ENCODE measurements at regions not wholly inside any gene's neighbourhood (a gene's known extent, or its start where the extent isn't known, plus 50 kb on each side); places are given as distances from the start of the nearest gene placed in this dataset.

- peak; percentile 20; the same call in 1 of the 2 replicates for TF ChIP-seq RAD21 (IDR thresholded peaks at IDR 0.05; ENCODE audit: low read depth)
- TF ChIP-seq TCF12 (IDR thresholded peaks at IDR 0.05; ENCODE audit: low read depth) = no peak
- TF ChIP-seq ZBTB7A (IDR thresholded peaks at IDR 0.05; ENCODE audit: low read depth) = no peak
These were observed 64.5 kb upstream of the RBFOX1 start for GRCh38 chr16:7268182-7268581.

DNA sequence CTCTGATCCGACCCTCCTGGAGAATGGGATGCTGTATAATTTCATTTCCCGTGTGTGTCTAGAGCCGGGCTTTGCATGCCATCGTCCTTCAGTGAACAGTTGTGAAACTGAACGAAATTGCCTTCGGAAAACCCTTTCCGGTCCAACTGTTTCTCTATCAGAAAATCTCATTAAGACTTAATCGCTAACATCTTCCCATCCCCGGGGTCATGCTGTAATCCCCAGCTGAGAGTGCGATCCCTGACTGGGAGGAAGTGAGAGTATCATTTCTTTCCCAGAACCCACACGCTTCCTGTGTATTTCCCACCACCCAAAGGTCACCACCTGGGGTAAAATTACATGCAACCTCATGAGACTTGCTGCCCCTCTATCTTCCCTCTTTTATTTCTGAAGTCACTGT lies 75.6 kb upstream of the RBFOX1 start:
- TF ChIP-seq YY1 (IDR thresholded peaks at IDR 0.05; ENCODE audit: low read depth) (no peak), CREB1 (IDR thresholded peaks at IDR 0.05; ENCODE audit: low read depth) (no peak)
- TF ChIP-seq, protein P1, sequence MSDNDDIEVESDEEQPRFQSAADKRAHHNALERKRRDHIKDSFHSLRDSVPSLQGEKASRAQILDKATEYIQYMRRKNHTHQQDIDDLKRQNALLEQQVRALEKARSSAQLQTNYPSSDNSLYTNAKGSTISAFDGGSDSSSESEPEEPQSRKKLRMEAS (IDR thresholded peaks at IDR 0.05) = no peak

DNA sequence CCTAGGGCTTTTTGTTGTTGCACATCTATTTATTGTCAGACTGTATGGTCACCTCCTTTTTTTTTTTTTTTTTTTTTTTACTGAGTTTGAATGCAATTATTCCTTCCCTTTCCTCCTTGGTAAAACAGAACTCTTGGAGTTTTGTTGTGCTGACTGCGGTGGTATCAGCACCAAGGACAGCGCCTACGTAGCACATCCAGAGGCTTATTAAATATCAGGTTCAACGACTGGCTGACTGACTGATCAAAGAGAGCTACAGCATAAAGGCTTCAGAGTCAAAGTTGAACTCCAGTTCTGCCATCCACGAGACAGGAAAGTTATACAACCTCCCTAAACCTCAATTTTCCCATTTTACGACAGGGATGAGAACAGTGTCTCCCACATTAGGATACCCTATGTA lies 86.1 kb upstream of the RBFOX1 start:
- TF ChIP-seq REST (IDR thresholded peaks at IDR 0.05; ENCODE audit: low read depth) (peak; percentile 81), ZBTB7A (IDR thresholded peaks at IDR 0.05; ENCODE audit: low read depth) (no peak)

GRCh38 chr16:7239547-7239946 lies 93.1 kb upstream of the RBFOX1 start:
- TF ChIP-seq REST (IDR thresholded peaks at IDR 0.05; ENCODE audit: low read depth) (no peak), RAD21 (IDR thresholded peaks at IDR 0.05; ENCODE audit: low read depth) (no peak), EP300 (IDR thresholded peaks at IDR 0.05; ENCODE audit: borderline replicate concordance) (no peak), ZBTB7A (IDR thresholded peaks at IDR 0.05; ENCODE audit: low read depth) (no peak), FOXM1 (IDR thresholded peaks at IDR 0.05; ENCODE audit: borderline replicate concordance, low read depth) (no peak), TAF1 (IDR thresholded peaks at IDR 0.05; ENCODE audit: low read depth) (no peak), CEBPB (IDR thresholded peaks at IDR 0.05) (no peak), EGR1 (IDR thresholded peaks at IDR 0.05) (no peak), YY1 (IDR thresholded peaks at IDR 0.05; ENCODE audit: low read depth) (no peak), NFIC (IDR thresholded peaks at IDR 0.05) (no peak), TCF12 (IDR thresholded peaks at IDR 0.05; ENCODE audit: low read depth) (no peak), CREB1 (IDR thresholded peaks at IDR 0.05; ENCODE audit: low read depth) (no peak)
- TF ChIP-seq, protein P2, sequence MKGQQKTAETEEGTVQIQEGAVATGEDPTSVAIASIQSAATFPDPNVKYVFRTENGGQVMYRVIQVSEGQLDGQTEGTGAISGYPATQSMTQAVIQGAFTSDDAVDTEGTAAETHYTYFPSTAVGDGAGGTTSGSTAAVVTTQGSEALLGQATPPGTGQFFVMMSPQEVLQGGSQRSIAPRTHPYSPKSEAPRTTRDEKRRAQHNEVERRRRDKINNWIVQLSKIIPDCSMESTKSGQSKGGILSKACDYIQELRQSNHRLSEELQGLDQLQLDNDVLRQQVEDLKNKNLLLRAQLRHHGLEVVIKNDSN (IDR thresholded peaks at IDR 0.05) = no peak
- TF ChIP-seq, protein P1 (IDR thresholded peaks at IDR 0.05) = no peak

DNA sequence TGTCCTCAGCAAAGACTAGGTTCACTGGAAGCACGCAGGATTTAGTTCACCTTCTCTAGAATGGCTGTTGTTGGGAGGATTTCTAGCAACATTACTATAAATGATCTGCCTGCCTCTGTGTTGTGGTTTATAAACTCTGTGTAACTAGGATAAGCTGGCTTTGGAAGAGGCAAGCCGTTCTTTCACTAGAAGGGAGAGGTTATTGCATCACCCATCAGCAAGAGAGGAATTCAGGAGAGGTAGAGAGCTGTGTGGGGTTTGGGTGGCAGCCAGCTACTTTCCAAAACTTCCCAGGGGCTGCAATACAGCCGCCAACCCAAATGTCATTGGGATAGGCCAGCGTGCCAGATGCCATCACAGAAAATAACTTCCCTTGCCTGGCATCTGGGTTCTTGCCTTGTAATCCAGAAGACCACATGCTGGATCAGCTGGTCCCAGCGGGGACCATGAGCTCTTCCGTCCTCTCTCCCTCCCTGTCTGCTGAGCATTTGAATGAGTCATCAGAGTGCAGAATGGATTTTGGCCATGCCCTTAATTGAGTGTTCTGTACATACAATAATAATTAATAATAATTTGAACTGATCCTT lies 95.7 kb upstream of the RBFOX1 start:
- TF ChIP-seq EGR1 (IDR thresholded peaks at IDR 0.05) (no peak), RAD21 (IDR thresholded peaks at IDR 0.05; ENCODE audit: low read depth) (no peak), TCF12 (IDR thresholded peaks at IDR 0.05; ENCODE audit: low read depth) (no peak), FOXM1 (IDR thresholded peaks at IDR 0.05; ENCODE audit: borderline replicate concordance, low read depth) (no peak), EP300 (IDR thresholded peaks at IDR 0.05; ENCODE audit: borderline replicate concordance) (no peak), TAF1 (IDR thresholded peaks at IDR 0.05; ENCODE audit: low read depth) (no peak), CREB1 (IDR thresholded peaks at IDR 0.05; ENCODE audit: low read depth) (no peak)
- TF ChIP-seq, protein P1 (IDR thresholded peaks at IDR 0.05) = no peak

DNA sequence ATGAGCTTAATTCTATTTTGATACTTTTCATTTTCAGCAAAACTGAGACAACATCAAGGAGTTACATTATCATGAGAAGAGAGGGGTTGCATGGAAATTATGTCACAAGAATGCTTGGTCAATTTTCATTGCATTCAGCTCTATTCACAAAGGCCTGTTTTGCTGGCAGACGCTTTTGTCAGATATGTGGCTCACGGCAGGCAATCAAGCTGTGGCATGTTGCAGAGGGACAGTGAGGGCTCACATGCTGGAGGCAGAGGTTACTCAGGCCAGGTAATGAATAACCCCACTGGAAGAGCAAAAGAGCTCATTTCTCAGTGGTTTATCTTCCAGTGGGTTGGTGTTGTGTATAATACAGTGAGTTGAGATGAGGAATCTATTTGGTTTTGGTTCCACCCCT lies 98.7 kb upstream of the RBFOX1 start:
- TF ChIP-seq RAD21 (IDR thresholded peaks at IDR 0.05; ENCODE audit: low read depth) (no peak), NFIC (IDR thresholded peaks at IDR 0.05) (no peak), EGR1 (IDR thresholded peaks at IDR 0.05) (no peak), ZBTB7A (IDR thresholded peaks at IDR 0.05; ENCODE audit: low read depth) (no peak), REST (IDR thresholded peaks at IDR 0.05; ENCODE audit: low read depth) (no peak), FOXM1 (IDR thresholded peaks at IDR 0.05; ENCODE audit: borderline replicate concordance, low read depth) (no peak), EP300 (IDR thresholded peaks at IDR 0.05; ENCODE audit: borderline replicate concordance) (no peak), YY1 (IDR thresholded peaks at IDR 0.05; ENCODE audit: low read depth) (no peak), CEBPB (IDR thresholded peaks at IDR 0.05) (no peak), TCF12 (IDR thresholded peaks at IDR 0.05; ENCODE audit: low read depth) (no peak), CREB1 (IDR thresholded peaks at IDR 0.05; ENCODE audit: low read depth) (no peak), TEAD4 (IDR thresholded peaks at IDR 0.05) (no peak), TAF1 (IDR thresholded peaks at IDR 0.05; ENCODE audit: low read depth) (no peak)
- TF ChIP-seq, protein P1 (IDR thresholded peaks at IDR 0.05) = no peak
- TF ChIP-seq, protein P2 (IDR thresholded peaks at IDR 0.05) = no peak

Measured in Ishikawa (cell line).